Endothelial cell (in vitro differentiated cells): ENCODE measurements at regions not wholly inside any gene's neighbourhood (a gene's known extent, or its start where the extent isn't known, plus 50 kb on each side); places are given as distances from the start of the nearest gene placed in this dataset.

Source experiments
- DNase-seq: peaks from one replicate; pipeline ENCODE4 v3.0.0; 2021; ENCODE audit warnings: low spot score
- H3K27ac Mint-ChIP-seq: one replicate; pipeline ENCODE4 v1.8.0; 2021; ENCODE audit warnings: mixed read lengths, inconsistent platforms; ENCODE audit not compliant: unreplicated experiment
- H3K27me3 Mint-ChIP-seq: one replicate; pipeline ENCODE4 v1.8.0; 2021; ENCODE audit warnings: mild to moderate bottlenecking, moderate library complexity, mixed read lengths, inconsistent platforms; ENCODE audit not compliant: unreplicated experiment
- H3K36me3 Mint-ChIP-seq: one replicate; pipeline ENCODE4 v1.8.0; 2021; ENCODE audit warnings: mild to moderate bottlenecking, low read depth, mixed read lengths, inconsistent platforms; ENCODE audit not compliant: unreplicated experiment
- H3K4me1 Mint-ChIP-seq: one replicate; pipeline ENCODE4 v1.8.0; 2021; ENCODE audit warnings: mild to moderate bottlenecking, mixed read lengths, inconsistent platforms; ENCODE audit not compliant: unreplicated experiment
- H3K4me3 Mint-ChIP-seq: one replicate; pipeline ENCODE4 v1.8.0; 2021; ENCODE audit warnings: mild to moderate bottlenecking, mixed read lengths, inconsistent platforms; ENCODE audit not compliant: unreplicated experiment
- H3K9me3 Mint-ChIP-seq: one replicate; pipeline ENCODE4 v1.8.0; 2021; ENCODE audit warnings: mixed read lengths, inconsistent platforms; ENCODE audit not compliant: unreplicated experiment
- CTCF ChIP-seq: fragments of 200-600 bp; sonication (generic); IDR thresholded peaks from one replicate; pipeline ENCODE4 v1.5.0; 2021; ENCODE audit warnings: antibody characterized with exemption; ENCODE audit not compliant: unreplicated experiment

- peaks cover 5% of the 10 kb centered on the region for H3K27me3 Mint-ChIP-seq
- no peak overlapping the region for H3K4me3 Mint-ChIP-seq
- no peaks in the 10 kb centered on the region for H3K4me1 Mint-ChIP-seq
- H3K27ac Mint-ChIP-seq = no peak overlapping the region
- no peaks in the 10 kb centered on the region for H3K9me3 Mint-ChIP-seq
- H3K36me3 Mint-ChIP-seq = no peaks in the 10 kb centered on the region
- no peak for DNase-seq
- no peak for TF ChIP-seq CTCF
Measured at GRCh38 chr5:6256901-6257300, 121.4 kb downstream of the MED10 start.

- H3K27me3 Mint-ChIP-seq = peaks cover 5% of the 10 kb centered on the region
- TF ChIP-seq CTCF = no peak
- no peaks in the 10 kb centered on the region for H3K9me3 Mint-ChIP-seq
- no peak overlapping the region for H3K4me3 Mint-ChIP-seq
- H3K27ac Mint-ChIP-seq = no peak overlapping the region
- no peak for DNase-seq
- no peaks in the 10 kb centered on the region for H3K4me1 Mint-ChIP-seq
- no peaks in the 10 kb centered on the region for H3K36me3 Mint-ChIP-seq
Measured at GRCh38 chr5:6255956-6256355, 122.4 kb downstream of the MED10 start.

GRCh38 chr5:6253846-6254245 is 124.5 kb downstream of the MED10 start:
- TF ChIP-seq CTCF = no peak
- H3K36me3 Mint-ChIP-seq = no peaks in the 10 kb centered on the region
- H3K9me3 Mint-ChIP-seq = no peaks in the 10 kb centered on the region
- DNase-seq = no peak
- no peak overlapping the region for H3K27ac Mint-ChIP-seq
- H3K27me3 Mint-ChIP-seq = peaks cover 2% of the 10 kb centered on the region
- no peak overlapping the region for H3K4me3 Mint-ChIP-seq
- H3K4me1 Mint-ChIP-seq = no peaks in the 10 kb centered on the region

- no peak overlapping the region for H3K27ac Mint-ChIP-seq
- H3K36me3 Mint-ChIP-seq = no peaks in the 10 kb centered on the region
- no peak for DNase-seq
- no peaks in the 10 kb centered on the region for H3K27me3 Mint-ChIP-seq
- TF ChIP-seq CTCF = no peak
- no peak overlapping the region for H3K4me3 Mint-ChIP-seq
- H3K9me3 Mint-ChIP-seq = no peaks in the 10 kb centered on the region
- H3K4me1 Mint-ChIP-seq = no peaks in the 10 kb centered on the region
Measured at GRCh38 chr5:6253281-6253680, 125.1 kb downstream of the MED10 start.

GRCh38 chr5:6252581-6252980 is 125.8 kb downstream of the MED10 start:
- no peaks in the 10 kb centered on the region for H3K36me3 Mint-ChIP-seq
- TF ChIP-seq CTCF = no peak
- no peak overlapping the region for H3K27ac Mint-ChIP-seq
- H3K9me3 Mint-ChIP-seq = no peaks in the 10 kb centered on the region
- no peak overlapping the region for H3K4me3 Mint-ChIP-seq
- no peaks in the 10 kb centered on the region for H3K27me3 Mint-ChIP-seq
- DNase-seq = no peak
- H3K4me1 Mint-ChIP-seq = no peaks in the 10 kb centered on the region
